ENCODE measurements at regions not wholly inside any gene's neighbourhood (a gene's known extent, or its start where the extent isn't known, plus 50 kb on each side); places are given as distances from the start of the nearest gene placed in this dataset.
A peak's percentile ranks its signal among the peaks of the same experiment; 100 is the strongest.

- intact Hi-C loops (cut with DNase I): no loop called here
- ATAC-seq: no peak
- DNase-seq: no peak
Measured at GRCh38 chr12:126492181-126492580, 1426.9 kb downstream of the AACS start.

- intact Hi-C loops (cut with DNase I): no loop called here
- ATAC-seq: no peak
- DNase-seq: no peak
Measured at GRCh38 chr12:126493366-126494108, 1428.3 kb downstream of the AACS start.

- intact Hi-C loops (cut with DNase I): no loop called here
- ATAC-seq: no peak
- DNase-seq: no peak
Measured at GRCh38 chr12:126496201-126496600, 1431.0 kb downstream of the AACS start.

GRCh38 chr12:126506426-126507182 is 1441.4 kb downstream of the AACS start:
- DNase-seq (no peak), ATAC-seq (no peak)
- intact Hi-C loops (cut with DNase I): no loop called here

GRCh38 chr12:126507231-126507630 is 1442.0 kb downstream of the AACS start:
- ATAC-seq (no peak), DNase-seq (no peak)
- intact Hi-C loops (cut with DNase I): no loop called here

GRCh38 chr12:126509572-126509971 is 1444.3 kb downstream of the AACS start:
- peak; percentile 57 to 75 for ATAC-seq
- intact Hi-C loops (cut with DNase I): no loop called here

GRCh38 chr12:126510630-126511029 is 1445.4 kb downstream of the AACS start:
- no peak for DNase-seq
- ATAC-seq: no peak
- intact Hi-C loops (cut with DNase I): no loop called here

More at GRCh38 chr12:126509572-126509971, 1444.3 kb downstream of the AACS start:
- no peak for DNase-seq

GRCh38 chr12:126512916-126513913 is 1448.0 kb downstream of the AACS start:
- intact Hi-C loops (cut with DNase I): no loop called here
- DNase-seq (no peak), ATAC-seq (no peak)

GRCh38 chr12:126518596-126519200 is 1453.5 kb downstream of the AACS start:
- ATAC-seq (no peak), DNase-seq (no peak)
- intact Hi-C loops (cut with DNase I): no loop called here

- DNase-seq (no peak), ATAC-seq (no peak)
- intact Hi-C loops (cut with DNase I): no loop called here
Measured at GRCh38 chr12:126519833-126520232, 1454.6 kb downstream of the AACS start.

- intact Hi-C loops (cut with DNase I): no loop called here
- DNase-seq (no peak), ATAC-seq (no peak)
Measured at GRCh38 chr12:126523891-126524290, 1458.7 kb downstream of the AACS start.

- DNase-seq (no peak), ATAC-seq (peak in 1 of 2 donors; percentile 36)
- intact Hi-C loops (cut with DNase I): no loop called here
Measured at GRCh38 chr12:126534495-126534894, 1469.3 kb downstream of the AACS start.

- DNase-seq (no peak), ATAC-seq (no peak)
- intact Hi-C loops (cut with DNase I): no loop called here
Measured at GRCh38 chr12:126534942-126535341, 1469.7 kb downstream of the AACS start.

GRCh38 chr12:126535971-126536370 is 1470.7 kb downstream of the AACS start:
- DNase-seq: no peak
- no peak for ATAC-seq
- intact Hi-C loops (cut with DNase I): no loop called here

- ATAC-seq: no peak
- intact Hi-C loops (cut with DNase I): no loop called here
- DNase-seq: no peak
Measured at GRCh38 chr12:126537961-126538530, 1472.8 kb downstream of the AACS start.

- intact Hi-C loops (cut with DNase I): no loop called here
- DNase-seq: no peak
- ATAC-seq: no peak
Measured at GRCh38 chr12:126538888-126539287, 1473.7 kb downstream of the AACS start.

- intact Hi-C loops (cut with DNase I): no loop called here
- DNase-seq: no peak
- ATAC-seq: no peak
Measured at GRCh38 chr12:126545411-126545810, 1480.2 kb downstream of the AACS start.

- DNase-seq: no peak
- no peak for ATAC-seq
- intact Hi-C loops (cut with DNase I): no loop called here
Measured at GRCh38 chr12:126547905-126548304, 1482.7 kb downstream of the AACS start.

GRCh38 chr12:126551869-126552268 is 1486.6 kb downstream of the AACS start:
- no peak for ATAC-seq
- no peak for DNase-seq
- intact Hi-C loops (cut with DNase I): no loop called here
